ENCODE measurements at regions not wholly inside any gene's neighbourhood (a gene's known extent, or its start where the extent isn't known, plus 50 kb on each side); places are given as distances from the start of the nearest gene placed in this dataset.

DNA sequence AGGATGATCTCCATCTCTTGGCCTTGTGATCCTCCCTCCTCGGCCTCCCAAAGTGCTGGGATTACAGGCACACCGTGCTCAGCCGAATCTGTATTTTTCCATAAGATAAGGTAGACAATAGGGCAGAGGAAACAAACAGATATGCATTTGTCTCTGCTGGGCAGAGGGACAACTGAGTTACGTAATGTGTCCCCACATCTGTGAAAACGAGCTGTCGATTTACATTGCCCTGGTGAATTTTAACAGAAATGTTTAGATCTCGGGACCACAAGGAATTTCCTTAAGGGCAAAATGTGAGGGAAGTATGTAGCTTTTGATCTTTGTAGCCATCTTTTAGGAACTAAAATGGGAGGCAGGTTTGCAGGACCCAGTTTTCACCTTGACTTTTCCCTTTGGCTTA, 189.7 kb downstream of the TRIML1 start:
- Histone ChIP-seq H2AFZ (ENCODE audit: low read depth) (no peak overlapping the region), H3K9ac (no peak overlapping the region), H3K79me2 (ENCODE audit: insufficient read depth, low read depth) (no peaks in the 10 kb centered on the region), H3K4me3 (IDR thresholded peaks at IDR 0.05; ENCODE audit: insufficient read depth, low read depth, low read length) (no peak overlapping the region), H4K20me1 (ENCODE audit: insufficient read depth) (no peaks in the 10 kb centered on the region), H3K4me1 (ENCODE audit: low read depth, poor library complexity, severe bottlenecking) (no peaks in the 10 kb centered on the region), H3K27ac (no peak overlapping the region), H3K4me2 (no peak overlapping the region), H3K36me3 (ENCODE audit: insufficient read depth) (no peaks in the 10 kb centered on the region; the same call in 1 of the 2 replicates), H3K27me3 (ENCODE audit: insufficient read depth, low read depth) (no peaks in the 10 kb centered on the region)
- TF ChIP-seq, protein P1, sequence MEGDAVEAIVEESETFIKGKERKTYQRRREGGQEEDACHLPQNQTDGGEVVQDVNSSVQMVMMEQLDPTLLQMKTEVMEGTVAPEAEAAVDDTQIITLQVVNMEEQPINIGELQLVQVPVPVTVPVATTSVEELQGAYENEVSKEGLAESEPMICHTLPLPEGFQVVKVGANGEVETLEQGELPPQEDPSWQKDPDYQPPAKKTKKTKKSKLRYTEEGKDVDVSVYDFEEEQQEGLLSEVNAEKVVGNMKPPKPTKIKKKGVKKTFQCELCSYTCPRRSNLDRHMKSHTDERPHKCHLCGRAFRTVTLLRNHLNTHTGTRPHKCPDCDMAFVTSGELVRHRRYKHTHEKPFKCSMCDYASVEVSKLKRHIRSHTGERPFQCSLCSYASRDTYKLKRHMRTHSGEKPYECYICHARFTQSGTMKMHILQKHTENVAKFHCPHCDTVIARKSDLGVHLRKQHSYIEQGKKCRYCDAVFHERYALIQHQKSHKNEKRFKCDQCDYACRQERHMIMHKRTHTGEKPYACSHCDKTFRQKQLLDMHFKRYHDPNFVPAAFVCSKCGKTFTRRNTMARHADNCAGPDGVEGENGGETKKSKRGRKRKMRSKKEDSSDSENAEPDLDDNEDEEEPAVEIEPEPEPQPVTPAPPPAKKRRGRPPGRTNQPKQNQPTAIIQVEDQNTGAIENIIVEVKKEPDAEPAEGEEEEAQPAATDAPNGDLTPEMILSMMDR (conservative IDR thresholded peaks at IDR 0.05; ENCODE audit: low read depth, low read length) = no peak

DNA sequence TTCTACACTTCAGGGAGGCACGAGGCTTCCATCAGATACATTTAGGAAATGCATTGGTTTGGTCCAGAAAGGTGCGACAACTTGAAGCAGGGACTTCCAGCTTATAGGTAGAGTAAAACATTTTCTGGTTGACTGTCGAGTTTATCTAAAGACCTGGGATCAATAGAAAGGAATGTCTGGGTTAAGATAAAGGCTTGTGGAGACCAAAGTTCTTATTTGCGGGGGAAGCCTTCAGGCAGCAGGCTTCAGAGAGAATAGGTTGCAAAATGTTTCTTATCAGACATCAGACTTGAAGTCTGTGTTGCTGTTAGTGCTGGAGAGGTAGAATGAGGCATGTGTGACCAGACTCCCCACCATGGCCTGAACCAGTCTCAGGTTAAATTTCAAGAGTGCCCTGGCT, 190.3 kb downstream of the TRIML1 start:
- Histone ChIP-seq H3K4me1 (ENCODE audit: low read depth, poor library complexity, severe bottlenecking) (no peaks in the 10 kb centered on the region), H3K9ac (no peak overlapping the region), H4K20me1 (ENCODE audit: insufficient read depth) (no peaks in the 10 kb centered on the region), H2AFZ (ENCODE audit: low read depth) (no peak overlapping the region), H3K27me3 (ENCODE audit: insufficient read depth, low read depth) (no peaks in the 10 kb centered on the region), H3K79me2 (ENCODE audit: insufficient read depth, low read depth) (no peaks in the 10 kb centered on the region), H3K36me3 (ENCODE audit: insufficient read depth) (no peaks in the 10 kb centered on the region), H3K4me3 (IDR thresholded peaks at IDR 0.05; ENCODE audit: insufficient read depth, low read depth, low read length) (no peak overlapping the region), H3K4me2 (no peak overlapping the region), H3K27ac (no peak overlapping the region)
- TF ChIP-seq, protein P1 (conservative IDR thresholded peaks at IDR 0.05; ENCODE audit: low read depth, low read length) = no peak

DNA sequence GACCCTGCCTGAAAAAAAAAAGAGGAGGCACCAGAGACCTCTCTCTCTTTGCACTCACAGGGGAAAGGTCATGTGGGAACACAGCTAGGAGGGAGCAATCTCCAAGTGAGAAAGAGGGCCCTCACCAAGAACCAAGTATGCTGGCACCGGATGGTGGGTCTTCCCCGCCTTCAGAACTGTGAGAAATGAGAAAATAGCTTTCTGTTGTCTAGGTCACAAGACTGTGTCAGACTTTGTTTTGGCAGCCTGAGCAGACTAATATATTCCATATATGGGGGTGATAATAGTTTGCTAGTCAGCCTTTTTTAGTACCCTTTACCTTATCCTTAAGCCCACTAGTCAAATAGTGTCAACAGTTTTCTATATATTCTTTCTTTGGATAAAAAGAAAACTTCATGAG, 193.0 kb downstream of the TRIML1 start:
- H4K20me1 ChIP-seq (ENCODE audit: insufficient read depth) = no peaks in the 10 kb centered on the region
- no peaks in the 10 kb centered on the region for H3K36me3 ChIP-seq (ENCODE audit: insufficient read depth)
- no peak overlapping the region for H2AFZ ChIP-seq (ENCODE audit: low read depth)
- H3K4me2 ChIP-seq = no peak overlapping the region
- no peaks in the 10 kb centered on the region for H3K79me2 ChIP-seq (ENCODE audit: insufficient read depth, low read depth)
- H3K4me3 ChIP-seq (IDR thresholded peaks at IDR 0.05; ENCODE audit: insufficient read depth, low read depth, low read length) = no peak overlapping the region
- H3K27ac ChIP-seq = no peak overlapping the region
- no peaks in the 10 kb centered on the region for H3K4me1 ChIP-seq (ENCODE audit: low read depth, poor library complexity, severe bottlenecking)
- TF ChIP-seq, protein P1 (conservative IDR thresholded peaks at IDR 0.05; ENCODE audit: low read depth, low read length) = no peak
- H3K27me3 ChIP-seq (ENCODE audit: insufficient read depth, low read depth) = no peaks in the 10 kb centered on the region
- no peak overlapping the region for H3K9ac ChIP-seq

DNA sequence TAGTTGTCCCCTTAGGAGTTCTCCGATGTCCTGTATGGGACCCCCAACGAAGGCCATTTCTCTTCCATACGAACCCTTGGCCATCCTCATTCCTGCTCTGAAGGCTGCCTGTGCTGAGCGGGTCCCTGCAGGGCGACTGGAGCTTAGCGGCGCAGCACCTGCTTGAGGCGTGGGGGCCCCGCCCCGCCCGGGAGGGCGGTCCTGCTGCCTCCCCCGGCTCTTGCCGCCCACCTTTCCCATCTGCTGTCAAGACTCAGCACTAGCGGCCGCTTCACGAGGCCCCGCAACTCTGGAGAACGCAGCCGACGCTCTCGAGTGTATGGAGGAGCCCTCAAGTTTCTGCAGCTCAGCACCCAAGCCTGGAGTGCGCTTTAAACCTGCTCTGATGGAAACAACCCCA, 197.7 kb downstream of the TRIML1 start:
- Histone ChIP-seq H4K20me1 (ENCODE audit: insufficient read depth) (no peaks in the 10 kb centered on the region), H3K4me3 (IDR thresholded peaks at IDR 0.05; ENCODE audit: insufficient read depth, low read depth, low read length) (no peak overlapping the region), H3K4me1 (ENCODE audit: low read depth, poor library complexity, severe bottlenecking) (no peaks in the 10 kb centered on the region), H3K36me3 (ENCODE audit: insufficient read depth) (no peaks in the 10 kb centered on the region), H2AFZ (ENCODE audit: low read depth) (no peak overlapping the region), H3K9ac (no peak overlapping the region), H3K79me2 (ENCODE audit: insufficient read depth, low read depth) (no peaks in the 10 kb centered on the region), H3K27ac (no peak overlapping the region), H3K27me3 (ENCODE audit: insufficient read depth, low read depth) (no peaks in the 10 kb centered on the region), H3K4me2 (no peak overlapping the region)
- TF ChIP-seq, protein P1 (conservative IDR thresholded peaks at IDR 0.05; ENCODE audit: low read depth, low read length) = no peak
